Endothelial cell of umbilical vein (primary cell): ENCODE measurements at regions not wholly inside any gene's neighbourhood (a gene's known extent, or its start where the extent isn't known, plus 50 kb on each side); places are given as distances from the start of the nearest gene placed in this dataset.

Experiments used
- BruUV-seq: library from RNA; stranded (reverse); fragments of 400-500 nt; replicated peaks from 2 replicates; lab custom pipeline; 2021; lab: Mats Ljungman, UMichigan
- CTCF ChIA-PET: fragments of 300-600, 350-600 bp; sonication (Branson Sonifier 250); formaldehyde crosslinking; loops from one replicate; lab custom pipeline; 2021; ENCODE audit warnings: antibody characterized with exemption, inconsistent platforms; lab: Charles Lee
- POLR2A ChIA-PET: fragments of 300-600, 350-600 bp; sonication (Branson Sonifier 250); formaldehyde crosslinking; loops from one replicate; lab custom pipeline; 2021; ENCODE audit warnings: antibody characterized with exemption, inconsistent platforms; lab: Charles Lee
- DNase-seq: peaks from one replicate; pipeline ENCODE4 v3.0.0-alpha.2; 2011; ENCODE audit warnings: low read depth, low spot score
- FAIRE-seq: peaks from 2 replicates; lab custom pipeline; 2011; peaks lifted over from hg19 to GRCh38; lab: Jason Lieb, UNC
- H2AFZ ChIP-seq: 2 replicates; pipeline ENCODE4 v1.6.0; 2012; ENCODE audit warnings: low read depth, low read length, control low read depth, inconsistent platforms
- H3K27ac ChIP-seq: 2 replicates; pipeline ENCODE4 v1.5.1; 2011; ENCODE audit warnings: low read depth, mild to moderate bottlenecking, control low read depth, low read length, moderate library complexity; ENCODE audit not compliant: insufficient read depth
- H3K27me3 ChIP-seq, 2 experiments: 2 replicates each; pipeline versions ENCODE4 v1.6.0 to v1.6.1; 2011; ENCODE audit warnings: low read length in 2 of 2, mixed read lengths in 1 of 2; ENCODE audit not compliant: control insufficient read depth in 2 of 2, insufficient read depth in 2 of 2
- H3K36me3 ChIP-seq, 2 experiments: 2 replicates in 1 of 2; 3 replicates in 1 of 2; pipeline ENCODE4 v1.5.1; 2011; ENCODE audit warnings: low read length in 2 of 2, mild to moderate bottlenecking in 1 of 2, moderate library complexity in 1 of 2; ENCODE audit not compliant: control insufficient read depth in 2 of 2, insufficient read depth in 2 of 2; ENCODE audit errors: extremely low read depth in 1 of 2
- H3K4me1 ChIP-seq: 3 replicates; pipeline ENCODE4 v1.5.1; 2011; ENCODE audit warnings: mild to moderate bottlenecking, low read length; ENCODE audit not compliant: control insufficient read depth, insufficient read depth; ENCODE audit errors: extremely low read depth
- H3K4me2 ChIP-seq: 2 replicates; pipeline ENCODE4 v1.6.1; 2011; ENCODE audit warnings: low read length, control low read depth, mixed read lengths; ENCODE audit not compliant: insufficient read depth
- H3K4me3 ChIP-seq, 3 experiments: fragments of 200-600 bp in 1 of 3; sonication (generic), shearing (Covaris generic) in 1 of 3; replicated peaks in 1 of 3; 2 replicates each; pipeline ENCODE4 v1.5.1; 2011 to 2016; ENCODE audit warnings: control low read depth in 3 of 3, low read length in 3 of 3, mild to moderate bottlenecking in 2 of 3, inconsistent platforms in 1 of 3, low read depth in 1 of 3, moderate library complexity in 1 of 3; ENCODE audit not compliant: insufficient read depth in 1 of 3
- H3K79me2 ChIP-seq: 2 replicates; pipeline ENCODE4 v1.6.0; 2012; ENCODE audit warnings: low read length, inconsistent platforms; ENCODE audit not compliant: control insufficient read depth, insufficient read depth
- H3K9ac ChIP-seq: replicated peaks from 2 replicates; pipeline ENCODE3; 2011; ENCODE audit warnings: low read length, control low read depth; ENCODE audit not compliant: insufficient read depth; ENCODE audit errors: extremely low read depth
- H3K9me1 ChIP-seq: replicated peaks from 3 replicates; pipeline ENCODE4 v1.6.0; 2011; ENCODE audit warnings: mild to moderate bottlenecking, low read length; ENCODE audit not compliant: control insufficient read depth, insufficient read depth; ENCODE audit errors: extremely low read depth
- H3K9me3 ChIP-seq: replicated peaks from 2 replicates; pipeline ENCODE4 v1.5.1; 2012; ENCODE audit warnings: low read length, inconsistent platforms; ENCODE audit not compliant: control insufficient read depth, insufficient read depth
- H4K20me1 ChIP-seq: replicated peaks from 2 replicates; pipeline ENCODE3; 2011; ENCODE audit warnings: mild to moderate bottlenecking, low read length; ENCODE audit not compliant: control insufficient read depth, insufficient read depth; ENCODE audit errors: extremely low read depth
- CTCF ChIP-seq, 2 donors: IDR thresholded peaks; 1 replicate in 1 of 2; 2 replicates in 1 of 2; pipeline ENCODE4 v1.5.1; 2011; ENCODE audit warnings: low read length in 2 of 2, mild to moderate bottlenecking in 2 of 2, moderate library complexity in 2 of 2, control low read depth in 1 of 2, inconsistent platforms in 1 of 2, low read depth in 1 of 2; ENCODE audit not compliant: insufficient read depth in 1 of 2; ENCODE audit errors: extremely low read depth in 1 of 2
- EZH2 ChIP-seq: IDR thresholded peaks from 2 replicates; pipeline ENCODE4 v1.6.1; 2012; ENCODE audit warnings: borderline replicate concordance, low read depth, mild to moderate bottlenecking, moderate library complexity, low read length, inconsistent platforms; ENCODE audit not compliant: severe bottlenecking
- FOS ChIP-seq: IDR thresholded peaks from 2 replicates; pipeline ENCODE4 v1.6.1; 2011; ENCODE audit warnings: mild to moderate bottlenecking, low read length, moderate library complexity, borderline replicate concordance; ENCODE audit not compliant: insufficient read depth
- GATA2 ChIP-seq: IDR thresholded peaks from 2 replicates; pipeline ENCODE4 v1.7.0; 2011; ENCODE audit warnings: low read depth, mild to moderate bottlenecking, moderate library complexity, mixed read lengths, low read length; ENCODE audit not compliant: insufficient read length, insufficient read depth
- JUN ChIP-seq: IDR thresholded peaks from 2 replicates; pipeline ENCODE4 v1.6.1; 2011; ENCODE audit warnings: borderline replicate concordance, low read depth; ENCODE audit not compliant: insufficient read length, insufficient read depth
- MAX ChIP-seq: IDR thresholded peaks from 2 replicates; pipeline ENCODE4 v1.6.1; 2011; ENCODE audit not compliant: insufficient read depth, insufficient read length
- MYC ChIP-seq: IDR thresholded peaks from one replicate; pipeline ENCODE4 v1.6.1; 2011; ENCODE audit warnings: mild to moderate bottlenecking, low read depth, low read length
- POLR2A ChIP-seq: IDR thresholded peaks from 2 replicates; pipeline ENCODE4 v1.6.1; 2012; ENCODE audit warnings: low read depth, mild to moderate bottlenecking, control low read depth, low read length
- POLR2AphosphoS5 ChIP-seq: IDR thresholded peaks from 2 replicates; pipeline ENCODE4 v1.6.1; 2012; ENCODE audit warnings: low read depth, mild to moderate bottlenecking, control low read depth, low read length, moderate library complexity; ENCODE audit not compliant: insufficient read depth
- dilution Hi-C: fragments of 300-500 bp; cut with MboI; formaldehyde crosslinking; loops from one replicate; pipeline ENCODE4 v1.15.0; 2019; ENCODE audit warnings: low sequenced_read_pairs; ENCODE audit not compliant: extremely low pct_ligation_motif_present
- intact Hi-C: fragments of 100-400 bp; cut with micrococcal nuclease; formaldehyde crosslinking; loops from one replicate; pipeline ENCODE4 v1.10.0; 2022

- no TSS peak for BruUV-seq
- H3K79me2 ChIP-seq = no peaks in the 10 kb centered on the region
- H3K9ac ChIP-seq = no peak overlapping the region
- H3K4me2 ChIP-seq = no peak overlapping the region
- dilution Hi-C loops = no loop called here
- H3K27me3 ChIP-seq = no peaks in the 10 kb centered on the region
- H3K4me1 ChIP-seq = no peaks in the 10 kb centered on the region
- TF ChIP-seq MYC = no peak
- TF ChIP-seq FOS = no peak
- TF ChIP-seq POLR2AphosphoS5 = no peak
- TF ChIP-seq EZH2 = no peak
- no peak for TF ChIP-seq MAX
- no peak for TF ChIP-seq POLR2A
- TF ChIP-seq JUN = no peak
- no peak for TF ChIP-seq CTCF (IDR thresholded peaks at IDR 0.05; ENCODE audit: extremely low read depth in 1 of 2, insufficient read depth in 1 of 2, low read depth in 1 of 2, low read length in 2 of 2)
- TF ChIP-seq GATA2 = no peak
- H4K20me1 ChIP-seq = no peaks in the 10 kb centered on the region
- no peaks in the 10 kb centered on the region for H3K9me1 ChIP-seq
- H3K9me3 ChIP-seq = no peaks in the 10 kb centered on the region
- H3K36me3 ChIP-seq = no peaks in the 10 kb centered on the region
- ChIA-PET CTCF (interaction anchor here (1.4 kb wide), 1 partner anchor 11 kb away, joined by 3 read pairs; no protein-coding TSS in a partner anchor), POLR2A (no interaction called here)
- FAIRE-seq (no peak), DNase-seq (no peak)
- intact Hi-C loops = no loop called here
- no peak overlapping the region for H3K4me3 ChIP-seq
- H3K27ac ChIP-seq = no peak overlapping the region
- no peak overlapping the region for H2AFZ ChIP-seq
These were observed 276.3 kb upstream of the ZSWIM2 start for GRCh38 chr2:187125318-187125717.
